Lower leg skin (tissue), 3 donors: ENCODE measurements at regions not wholly inside any gene's neighbourhood (a gene's known extent, or its start where the extent isn't known, plus 50 kb on each side); places are given as distances from the start of the nearest gene placed in this dataset.

Experiments
- POLR2A ChIP-seq, 2 donors: fragments of 450-650 bp; IDR thresholded peaks; one replicate each; pipeline ENCODE4 v1.6.1; 2016 to 2017; ENCODE audit warnings: antibody characterized with exemption in 2 of 2, mild to moderate bottlenecking in 1 of 2, moderate library complexity in 1 of 2
- TF ChIP-seq, protein P1 (sequence below), 3 donors: fragments of 450-650 bp; IDR thresholded peaks; one replicate each; pipeline ENCODE4 v1.5.1; 2016; ENCODE audit warnings: antibody characterized with exemption in 3 of 3, mild to moderate bottlenecking in 3 of 3, moderate library complexity in 2 of 3

DNA sequence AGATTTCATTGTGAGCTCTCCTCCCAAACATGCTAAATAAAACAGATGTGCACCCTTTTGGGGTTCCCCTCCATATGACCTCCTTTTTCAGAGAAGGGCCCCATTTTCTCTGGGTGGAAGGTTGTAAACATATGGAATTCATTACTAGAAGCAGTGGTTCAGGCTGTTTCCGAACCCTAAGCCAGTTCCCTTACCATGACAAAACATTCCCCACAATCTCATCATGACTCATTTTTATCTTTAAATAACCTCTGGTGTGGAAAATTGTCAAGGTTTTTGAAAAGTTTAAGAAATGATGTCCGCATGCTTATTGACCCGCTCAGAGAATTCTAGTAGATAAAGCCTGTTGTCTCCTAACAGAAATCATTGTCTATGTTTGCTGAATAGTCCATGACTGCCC, 127.3 kb upstream of the PIK3R1 start:
- TF ChIP-seq, protein P1, sequence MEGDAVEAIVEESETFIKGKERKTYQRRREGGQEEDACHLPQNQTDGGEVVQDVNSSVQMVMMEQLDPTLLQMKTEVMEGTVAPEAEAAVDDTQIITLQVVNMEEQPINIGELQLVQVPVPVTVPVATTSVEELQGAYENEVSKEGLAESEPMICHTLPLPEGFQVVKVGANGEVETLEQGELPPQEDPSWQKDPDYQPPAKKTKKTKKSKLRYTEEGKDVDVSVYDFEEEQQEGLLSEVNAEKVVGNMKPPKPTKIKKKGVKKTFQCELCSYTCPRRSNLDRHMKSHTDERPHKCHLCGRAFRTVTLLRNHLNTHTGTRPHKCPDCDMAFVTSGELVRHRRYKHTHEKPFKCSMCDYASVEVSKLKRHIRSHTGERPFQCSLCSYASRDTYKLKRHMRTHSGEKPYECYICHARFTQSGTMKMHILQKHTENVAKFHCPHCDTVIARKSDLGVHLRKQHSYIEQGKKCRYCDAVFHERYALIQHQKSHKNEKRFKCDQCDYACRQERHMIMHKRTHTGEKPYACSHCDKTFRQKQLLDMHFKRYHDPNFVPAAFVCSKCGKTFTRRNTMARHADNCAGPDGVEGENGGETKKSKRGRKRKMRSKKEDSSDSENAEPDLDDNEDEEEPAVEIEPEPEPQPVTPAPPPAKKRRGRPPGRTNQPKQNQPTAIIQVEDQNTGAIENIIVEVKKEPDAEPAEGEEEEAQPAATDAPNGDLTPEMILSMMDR (IDR thresholded peaks at IDR 0.05) = no peak
- no peak for TF ChIP-seq POLR2A (IDR thresholded peaks at IDR 0.05)
